ENCODE measurements at regions not wholly inside any gene's neighbourhood (a gene's known extent, or its start where the extent isn't known, plus 50 kb on each side); places are given as distances from the start of the nearest gene placed in this dataset.

- H3K27me3 ChIP-seq, result no peaks in the 10 kb centered on the region
- H3K27ac ChIP-seq, result no peak overlapping the region
- no peak overlapping the region for H3K4me3 ChIP-seq
- H3K9me3 ChIP-seq (replicated peaks in 1 of 3), result no peaks in the 10 kb centered on the region
- intact Hi-C loops (cut with DNase I), result no loop called here
- H3K36me3 ChIP-seq (replicated peaks in 1 of 2), result no peaks in the 10 kb centered on the region
- no peaks in the 10 kb centered on the region for H3K4me1 ChIP-seq (replicated peaks in 1 of 2)
- 60 to 66% (median 64%) methylated on average over 5 of the region's 5 CpGs for WGBS, 4 donors
- TF ChIP-seq POLR2A (IDR thresholded peaks at IDR 0.05) (no peak), CTCF (IDR thresholded peaks at IDR 0.05) (no peak)
- no peak for DNase-seq
These were observed 365.1 kb upstream of the PRR16 start for GRCh38 chr5:120098902-120099535.

- intact Hi-C loops (cut with DNase I), result no loop called here
- no peak overlapping the region for H3K27ac ChIP-seq
- TF ChIP-seq POLR2A (IDR thresholded peaks at IDR 0.05), result no peak
- TF ChIP-seq CTCF (IDR thresholded peaks at IDR 0.05), result no peak
- H3K4me1 ChIP-seq (replicated peaks in 1 of 2), result no peaks in the 10 kb centered on the region
- H3K27me3 ChIP-seq, result no peaks in the 10 kb centered on the region
- no peaks in the 10 kb centered on the region for H3K36me3 ChIP-seq (replicated peaks in 1 of 2)
- no peak for DNase-seq
- H3K9me3 ChIP-seq (replicated peaks in 1 of 3), result no peaks in the 10 kb centered on the region
- H3K4me3 ChIP-seq, result no peak overlapping the region
These were observed 362.3 kb upstream of the PRR16 start for GRCh38 chr5:120101771-120102170.

GRCh38 chr5:120103495-120103894 is 360.6 kb upstream of the PRR16 start:
- intact Hi-C loops (cut with DNase I), result no loop called here
- no peak for DNase-seq
- no peak overlapping the region for H3K27ac ChIP-seq
- 56 to 72% (median 58%) methylated on average over 2 of the region's 2 CpGs for WGBS, 4 donors
- no peak for TF ChIP-seq CTCF (IDR thresholded peaks at IDR 0.05)
- TF ChIP-seq POLR2A (IDR thresholded peaks at IDR 0.05), result no peak
- no peaks in the 10 kb centered on the region for H3K4me1 ChIP-seq (replicated peaks in 1 of 2)
- no peaks in the 10 kb centered on the region for H3K9me3 ChIP-seq (replicated peaks in 1 of 3)
- no peaks in the 10 kb centered on the region for H3K27me3 ChIP-seq
- H3K36me3 ChIP-seq (replicated peaks in 1 of 2), result no peaks in the 10 kb centered on the region
- H3K4me3 ChIP-seq, result no peak overlapping the region

- no peaks in the 10 kb centered on the region for H3K27me3 ChIP-seq
- DNase-seq, result no peak
- H3K4me3 ChIP-seq, result no peak overlapping the region
- TF ChIP-seq POLR2A (IDR thresholded peaks at IDR 0.05) (no peak), CTCF (IDR thresholded peaks at IDR 0.05) (no peak)
- H3K27ac ChIP-seq, result no peak overlapping the region
- H3K36me3 ChIP-seq (replicated peaks in 1 of 2), result no peaks in the 10 kb centered on the region
- H3K9me3 ChIP-seq (replicated peaks in 1 of 3), result no peaks in the 10 kb centered on the region
- intact Hi-C loops (cut with DNase I), result no loop called here
- WGBS, 4 donors, result 62 to 80% (median 68%) methylated on average over 1 of the region's 1 CpG
- no peaks in the 10 kb centered on the region for H3K4me1 ChIP-seq (replicated peaks in 1 of 2)
These were observed 357.1 kb upstream of the PRR16 start for GRCh38 chr5:120106912-120107525.
